GM21528 (cell line): ENCODE measurements at regions not wholly inside any gene's neighbourhood (a gene's known extent, or its start where the extent isn't known, plus 50 kb on each side); places are given as distances from the start of the nearest gene placed in this dataset.
"Not testable (repeated sequence)": the region's sequence is repeated elsewhere in the genome, so short reads cannot be mapped to it uniquely, and the experiment has no call there.

Experiments used
- ATAC-seq: cut with Tn5 transposase; IDR thresholded peaks from one replicate; pipeline ENCODE4 v1.9.1; 2021; ENCODE audit warnings: mild to moderate bottlenecking, moderate library complexity; ENCODE audit not compliant: unreplicated experiment, low FRiP score

DNA sequence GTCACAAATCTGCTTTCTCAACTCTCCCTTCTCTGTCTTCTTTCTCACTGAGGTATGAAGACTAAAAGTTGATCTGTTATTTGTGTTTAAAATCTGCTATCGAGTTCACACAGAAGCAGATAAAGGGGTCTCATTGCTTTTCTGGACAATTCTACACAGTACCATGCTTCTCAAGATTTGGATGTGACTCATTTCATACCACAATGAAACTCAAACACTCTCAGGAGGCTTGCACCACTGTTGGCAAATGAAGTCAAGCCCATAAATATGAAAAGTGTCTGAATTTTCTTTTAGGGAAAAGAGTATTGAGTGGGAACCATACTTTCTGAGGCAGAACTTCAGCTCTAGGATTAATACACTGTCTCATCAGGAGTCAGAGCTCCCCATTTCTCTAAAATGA, 274.6 kb upstream of the CYRIA start:
- ATAC-seq, result no peak

DNA sequence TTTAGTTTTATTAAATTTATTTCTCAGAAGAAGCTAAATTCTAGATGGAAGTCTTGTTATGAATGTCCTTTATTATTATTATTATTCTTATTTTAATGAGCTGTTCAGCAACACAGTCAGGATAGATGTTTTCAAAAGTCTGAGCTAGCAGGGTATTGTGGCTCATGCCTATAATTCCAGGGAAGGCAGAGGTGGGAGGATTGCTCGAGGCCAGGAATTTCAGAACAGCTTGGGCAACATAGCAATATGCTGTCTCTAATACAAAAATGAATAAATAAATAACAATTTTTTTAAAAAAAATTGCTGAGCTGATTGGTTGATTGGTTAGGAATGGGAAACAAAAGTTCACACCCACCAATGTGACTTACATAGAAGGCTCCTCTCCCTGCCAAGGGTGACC, 274.1 kb upstream of the CYRIA start:
- ATAC-seq, result no peak

DNA sequence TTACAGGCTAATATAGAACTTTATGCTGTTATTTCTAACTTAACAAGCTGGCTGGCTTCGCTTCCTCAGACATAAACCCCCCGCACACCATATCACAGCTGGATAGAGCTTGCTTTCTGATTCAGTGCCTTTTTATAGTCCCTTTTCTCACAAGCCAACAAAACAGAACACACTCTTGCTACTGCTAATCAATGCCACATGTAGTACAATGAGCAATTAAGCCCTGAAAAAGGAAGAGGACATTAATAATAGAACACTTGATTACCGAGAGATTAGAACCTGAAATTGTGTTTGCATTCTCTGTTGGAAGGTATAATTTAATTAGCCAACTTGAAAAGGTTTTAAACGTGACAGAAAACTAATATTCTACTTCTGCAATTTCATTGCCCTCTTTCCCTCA, 267.7 kb upstream of the CYRIA start:
- ATAC-seq, result no peak

DNA sequence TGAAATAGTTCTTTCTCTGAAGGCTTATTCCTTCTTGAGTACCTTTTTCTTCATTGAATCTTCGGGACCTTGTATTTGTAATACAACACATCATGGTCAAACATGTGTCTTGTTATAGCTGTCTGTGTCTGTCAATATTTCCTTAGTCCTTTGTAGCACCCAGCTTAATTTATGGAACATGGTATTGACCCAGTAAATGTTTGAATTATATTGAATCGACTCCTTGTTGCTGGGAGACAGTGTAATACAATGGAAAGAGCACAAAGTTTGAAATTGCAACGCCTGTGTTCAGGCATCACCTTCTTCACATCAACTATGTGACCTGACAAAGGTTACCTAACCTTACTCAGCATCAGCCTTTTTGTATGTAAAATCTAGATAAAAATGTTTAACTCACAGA, 267.2 kb upstream of the CYRIA start:
- no peak for ATAC-seq

DNA sequence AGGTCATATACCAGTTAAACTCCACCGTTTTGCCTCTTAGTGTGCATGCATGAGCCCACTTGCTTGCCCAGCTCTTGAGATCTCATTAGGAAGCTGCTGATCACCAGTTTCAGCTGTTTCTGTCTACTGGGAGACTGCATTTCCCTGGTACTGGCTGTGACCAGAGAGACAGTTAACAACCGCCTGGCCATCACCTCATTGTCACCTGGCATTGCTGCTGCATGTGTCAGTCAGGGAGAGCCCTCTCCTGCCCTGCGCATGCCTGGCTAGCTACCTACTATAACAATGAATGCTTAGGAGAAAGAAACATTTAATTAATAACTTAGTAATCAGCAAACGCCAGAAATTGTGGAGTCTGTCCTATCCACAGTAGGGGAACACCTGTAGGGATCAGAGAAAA, 265.8 kb upstream of the CYRIA start:
- ATAC-seq, result no peak

DNA sequence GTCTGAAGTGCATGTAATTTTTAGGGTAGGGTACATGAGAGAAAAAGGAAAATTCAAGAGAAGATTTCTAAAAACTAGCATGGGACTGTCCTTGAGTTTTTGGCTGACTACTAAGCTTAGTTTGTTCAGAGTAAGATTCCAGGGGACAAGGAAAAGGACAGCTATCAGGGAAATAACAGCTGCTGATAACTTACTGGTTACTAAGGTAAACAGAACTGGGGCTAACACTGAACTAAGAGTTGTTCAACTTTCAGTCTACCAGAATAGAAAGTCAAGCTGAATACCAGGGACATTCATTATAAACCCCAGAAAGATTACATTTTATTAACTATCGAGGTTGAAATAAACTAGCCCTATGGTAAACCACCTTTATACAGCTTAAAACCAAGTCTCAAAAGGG, 261.8 kb upstream of the CYRIA start:
- ATAC-seq, result no peak

DNA sequence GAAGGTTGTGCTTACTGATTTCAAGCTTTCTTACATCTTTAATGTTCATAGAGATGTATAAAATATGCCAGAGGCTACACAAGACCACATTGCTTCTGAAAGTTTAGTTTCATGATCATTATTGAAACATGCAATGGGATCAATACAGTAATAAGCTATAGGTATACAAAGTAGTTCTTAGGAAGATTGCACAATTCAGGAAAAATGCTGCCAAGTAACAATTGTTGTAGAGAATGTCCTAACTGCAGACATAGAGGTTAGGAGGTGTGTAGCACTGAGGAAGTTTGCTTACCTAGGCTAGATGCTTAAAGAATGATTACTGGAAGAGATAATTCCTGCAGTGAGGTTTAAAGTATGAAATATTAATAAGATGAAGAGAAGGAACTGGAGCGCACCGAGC, 259.5 kb upstream of the CYRIA start:
- ATAC-seq, result no peak

DNA sequence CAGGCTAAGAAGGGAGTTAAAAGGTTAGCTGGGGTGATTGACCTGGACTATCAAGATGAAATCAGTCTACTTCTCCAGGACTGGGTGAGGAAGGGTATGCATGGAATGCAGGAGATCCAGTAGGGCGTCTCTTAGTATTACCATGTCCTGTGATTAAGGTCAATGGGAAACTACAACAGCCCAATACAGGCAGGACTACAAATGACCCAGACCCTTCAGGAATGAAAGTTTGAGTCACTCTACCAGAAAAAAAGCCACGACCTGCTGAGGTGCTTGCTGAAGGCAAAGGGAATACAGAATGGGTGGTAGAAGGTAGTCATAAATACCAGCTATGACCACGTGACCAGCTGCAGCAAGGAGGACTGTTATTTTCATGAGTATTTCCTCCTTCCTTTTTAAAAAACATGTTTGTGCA, 249.7 kb upstream of the CYRIA start:
- not testable (repeated sequence) for ATAC-seq

DNA sequence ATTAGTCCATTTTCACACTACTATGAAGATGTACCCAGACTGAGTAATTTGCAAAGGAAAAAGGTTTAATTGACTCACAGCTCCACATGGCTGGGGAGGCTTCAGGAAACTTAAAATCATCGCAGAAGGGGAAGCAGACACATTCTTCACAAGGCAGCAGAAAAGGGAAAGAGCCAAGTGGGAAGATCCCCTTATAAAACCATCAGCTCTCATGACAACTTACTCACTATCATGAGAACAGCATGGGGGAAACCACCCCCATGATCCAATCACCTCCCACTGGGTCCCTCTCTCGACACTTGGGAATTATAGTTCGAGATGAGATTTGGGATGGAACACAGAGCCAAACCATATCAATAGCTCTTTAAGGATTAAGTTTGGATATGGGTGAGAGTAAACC, 246.1 kb upstream of the CYRIA start:
- no peak for ATAC-seq

DNA sequence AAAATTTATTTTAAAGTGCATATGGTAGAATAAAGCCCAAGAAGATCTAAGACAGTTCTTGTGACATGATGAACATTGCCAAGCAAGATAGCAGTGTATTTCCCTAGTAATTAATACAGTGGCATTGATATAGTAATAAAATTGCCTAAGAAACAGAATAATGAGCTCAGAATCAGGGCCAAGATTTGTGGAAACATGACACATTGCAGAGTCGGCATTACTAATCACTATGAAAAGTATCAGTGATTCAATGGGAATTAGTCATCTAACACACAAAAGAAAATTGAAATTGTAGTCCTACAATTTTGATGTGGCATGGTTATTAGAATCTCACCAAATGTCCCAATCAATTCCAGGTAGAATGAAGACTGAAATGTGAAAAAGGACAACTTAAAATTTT, 243.0 kb upstream of the CYRIA start:
- ATAC-seq, result no peak

DNA sequence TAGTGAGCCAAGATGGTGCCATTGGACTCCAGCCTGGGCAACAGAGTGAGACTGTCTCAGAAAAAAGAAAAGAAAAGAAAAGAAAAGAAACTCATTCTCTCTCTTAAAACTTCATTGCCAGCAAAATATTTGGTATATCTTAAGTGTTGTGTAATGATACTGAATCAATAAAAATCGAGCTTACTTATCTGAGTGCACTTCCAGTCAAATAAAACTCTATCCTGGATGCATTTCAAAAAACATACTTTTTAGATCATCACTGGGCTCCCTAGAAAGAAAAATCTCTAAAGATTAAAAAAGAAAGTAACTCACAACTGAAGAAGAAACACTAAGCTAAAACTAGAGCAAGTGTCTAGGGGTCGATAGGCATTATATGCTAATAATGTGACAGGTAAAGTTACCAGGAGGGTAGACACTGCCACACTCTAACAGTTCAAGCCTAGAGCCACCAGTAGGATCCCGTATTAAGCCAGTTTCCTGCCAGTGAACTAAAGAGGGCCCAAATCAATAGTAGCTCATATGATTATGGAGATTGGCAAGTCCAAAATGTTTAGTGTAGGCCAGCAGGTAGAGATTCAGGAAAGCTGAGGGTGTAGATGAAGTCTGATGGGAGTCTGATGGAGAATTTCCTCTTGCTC, 242.1 kb upstream of the CYRIA start:
- ATAC-seq, result no peak

DNA sequence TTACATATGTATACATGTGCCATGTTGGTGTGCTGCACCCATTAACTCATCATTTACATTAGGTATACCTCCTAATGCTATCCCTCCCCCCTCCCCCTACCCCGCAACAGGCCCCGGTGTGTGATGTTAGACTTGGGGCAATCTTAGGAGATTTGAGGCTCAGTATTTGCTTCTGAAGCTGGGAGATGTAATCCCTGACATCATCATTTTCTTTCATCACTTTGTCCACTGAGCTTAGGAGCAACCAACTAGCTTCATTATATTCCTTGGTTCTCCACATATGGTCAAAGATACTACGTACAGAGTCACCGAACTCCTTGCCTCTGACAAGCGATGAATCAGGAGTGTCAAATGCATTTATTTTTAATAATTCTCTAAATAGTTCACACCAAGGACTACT, 239.7 kb upstream of the CYRIA start:
- ATAC-seq, result not testable (repeated sequence)

DNA sequence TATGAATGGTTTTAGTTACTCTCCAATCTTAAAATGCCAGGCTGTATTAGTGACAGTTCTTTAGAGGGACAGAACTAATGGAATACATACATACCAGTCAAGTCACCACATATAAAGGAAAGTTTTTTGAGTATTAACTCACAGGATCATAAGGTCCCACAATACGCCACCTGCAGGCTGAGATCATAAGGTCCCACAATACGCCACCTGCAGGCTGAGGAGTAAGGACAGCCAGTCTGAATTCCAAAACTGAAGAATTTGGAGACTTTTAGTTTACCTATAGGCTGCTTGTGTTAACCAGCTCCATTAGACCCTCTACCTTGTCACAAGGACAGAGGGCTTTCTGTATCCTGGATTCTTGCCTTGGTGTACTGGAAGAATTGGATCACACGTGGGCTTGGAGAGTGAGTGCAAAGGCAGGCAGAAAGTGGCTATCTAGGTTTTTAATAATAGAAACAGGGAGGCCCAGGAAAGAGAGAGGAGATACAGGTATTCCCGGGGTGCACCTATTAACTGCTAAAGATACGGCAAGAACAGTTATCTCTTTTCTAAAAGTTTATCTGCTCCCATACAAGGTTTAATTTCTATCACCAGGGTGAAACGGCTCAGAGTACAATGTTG, 234.9 kb upstream of the CYRIA start:
- ATAC-seq, result no peak

DNA sequence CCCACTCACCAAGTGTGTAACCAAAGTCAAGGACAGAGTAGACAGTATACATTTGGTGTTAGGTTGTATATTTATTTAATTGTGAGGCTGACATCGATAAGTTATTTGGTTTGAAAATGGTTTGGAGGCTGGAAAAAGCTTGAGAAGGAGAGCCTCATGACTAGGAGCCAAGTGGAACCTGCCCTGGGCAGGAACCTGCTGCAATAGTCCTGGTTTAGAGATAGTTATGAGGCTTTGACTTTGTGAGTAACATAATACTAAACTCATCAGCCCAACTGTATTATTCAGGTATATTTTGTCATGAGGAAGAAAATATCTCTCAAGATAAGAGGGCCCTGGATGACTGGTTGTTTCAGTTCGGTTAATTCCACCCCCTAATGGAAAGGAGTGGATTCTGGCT, 234.3 kb upstream of the CYRIA start:
- no peak for ATAC-seq

DNA sequence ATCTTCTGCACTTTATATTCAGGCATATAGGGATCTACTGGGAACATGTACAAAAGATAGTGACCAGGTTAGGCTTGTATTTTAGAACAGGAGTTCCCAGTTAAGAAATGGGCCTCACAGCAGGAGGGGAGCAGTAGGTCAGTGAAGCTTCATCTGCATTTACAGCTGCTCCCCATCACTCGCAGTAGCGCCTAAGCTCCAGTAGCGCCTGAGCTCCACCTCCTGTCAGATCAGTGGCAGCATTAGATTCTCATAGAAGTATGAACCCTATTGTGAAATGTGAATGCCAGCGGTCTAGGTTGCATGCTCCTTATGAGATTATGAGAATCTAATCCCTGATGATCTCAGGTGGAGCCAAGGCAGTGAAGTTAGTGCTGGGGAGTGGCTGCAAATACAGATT, 224.4 kb upstream of the CYRIA start:
- no peak for ATAC-seq

DNA sequence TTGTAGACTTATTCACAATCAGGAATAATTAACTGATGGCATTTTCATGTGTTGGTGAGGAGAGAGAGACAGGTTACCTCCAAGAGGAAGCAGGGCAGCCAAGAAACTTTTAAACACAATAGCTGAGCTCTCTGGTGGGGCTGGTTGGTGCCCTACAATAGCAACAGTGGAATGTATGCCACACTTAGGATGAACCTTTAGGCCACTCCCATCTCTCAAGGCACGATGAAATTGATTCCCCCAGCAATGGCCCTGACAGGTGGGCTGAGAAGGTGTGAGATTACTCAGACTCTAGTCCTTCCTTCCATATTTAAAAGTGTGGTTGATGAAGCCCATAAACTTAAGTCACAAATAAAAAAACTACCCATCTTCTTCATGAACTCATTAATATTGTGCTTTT, 219.4 kb upstream of the CYRIA start:
- no peak for ATAC-seq

DNA sequence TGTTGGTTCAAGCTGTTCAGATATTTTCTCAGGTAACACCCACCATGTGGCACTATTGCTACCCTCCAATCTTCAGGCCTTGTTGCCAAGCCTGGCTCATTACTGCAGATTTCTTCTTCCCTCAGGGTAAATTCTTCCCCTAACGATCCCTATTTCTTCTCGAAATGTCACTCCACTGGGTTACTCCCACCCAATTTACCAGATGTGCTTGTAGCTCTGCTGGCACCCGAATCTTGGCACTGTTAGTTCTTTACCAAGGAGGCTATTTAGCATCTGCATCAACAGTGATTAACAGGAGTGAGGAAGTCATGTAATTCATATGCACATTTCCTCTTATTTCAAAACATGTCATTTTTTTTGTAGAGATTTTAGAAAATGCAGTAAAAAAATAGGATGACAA, 217.1 kb upstream of the CYRIA start:
- no peak for ATAC-seq

DNA sequence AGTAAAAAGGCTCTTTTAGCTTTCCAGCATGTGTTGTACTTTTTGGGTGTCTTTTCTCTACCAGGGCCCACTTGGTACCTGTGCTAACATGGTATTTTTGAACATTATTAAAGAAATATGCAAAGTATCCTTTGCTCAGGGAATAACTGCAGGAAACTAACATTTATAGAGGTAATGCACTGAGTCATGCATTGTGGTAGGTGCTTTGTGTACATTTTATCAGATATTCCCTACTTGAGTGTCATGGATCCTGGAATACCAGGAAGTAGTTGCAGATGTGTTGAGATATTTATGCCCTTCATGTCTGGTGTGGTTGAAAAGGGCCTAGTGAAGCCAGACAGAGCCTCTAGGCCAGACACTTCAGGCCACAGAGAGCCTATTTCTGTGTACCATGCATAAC, 215.5 kb upstream of the CYRIA start:
- ATAC-seq, result no peak

DNA sequence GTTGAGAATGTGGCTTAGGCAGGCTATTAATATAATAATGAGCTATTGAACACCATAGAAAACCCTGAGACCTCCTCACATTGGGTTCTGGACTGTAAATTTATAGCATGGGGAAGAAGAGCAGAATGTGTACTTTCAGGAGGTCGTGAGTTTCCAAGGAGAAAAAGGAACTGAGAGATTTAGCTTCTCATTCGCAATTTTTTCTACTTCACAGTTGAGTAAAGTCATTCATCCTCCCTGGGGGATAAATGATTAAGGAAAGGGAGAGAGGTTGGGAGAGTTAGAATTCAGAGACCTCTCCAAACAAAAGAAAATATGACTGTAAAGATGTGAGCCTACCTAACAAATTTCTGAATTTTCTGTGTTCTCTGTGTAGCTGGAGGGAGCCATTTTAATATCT, 205.8 kb upstream of the CYRIA start:
- ATAC-seq, result no peak

DNA sequence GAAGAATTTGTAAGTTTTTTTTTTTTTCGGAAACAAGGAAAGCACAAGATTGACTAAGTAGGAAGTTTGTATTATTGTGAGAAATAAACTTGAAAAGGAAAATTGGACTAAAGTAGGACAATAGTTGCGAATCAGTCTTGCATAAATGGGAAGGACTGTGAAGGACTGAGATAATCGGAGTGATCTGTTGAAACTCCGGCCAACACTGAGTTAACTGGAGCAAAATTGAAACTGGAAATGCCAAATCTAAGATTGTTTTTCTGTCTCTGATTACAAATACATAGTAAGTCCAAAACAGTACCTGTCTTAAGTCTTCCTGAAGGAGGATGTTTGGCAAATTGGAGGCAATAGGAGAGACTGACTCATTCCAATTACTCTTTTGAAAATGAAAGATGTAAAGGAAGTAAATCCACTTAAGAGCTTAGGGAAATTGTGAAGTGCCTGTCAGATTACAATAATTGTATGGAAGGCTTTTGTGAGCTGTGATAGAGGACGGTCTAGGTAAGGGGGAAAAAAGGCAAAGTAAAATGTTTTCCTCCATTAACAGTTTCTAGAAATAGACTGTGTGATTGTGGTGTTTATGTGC, 204.9 kb upstream of the CYRIA start:
- ATAC-seq, result no peak

DNA sequence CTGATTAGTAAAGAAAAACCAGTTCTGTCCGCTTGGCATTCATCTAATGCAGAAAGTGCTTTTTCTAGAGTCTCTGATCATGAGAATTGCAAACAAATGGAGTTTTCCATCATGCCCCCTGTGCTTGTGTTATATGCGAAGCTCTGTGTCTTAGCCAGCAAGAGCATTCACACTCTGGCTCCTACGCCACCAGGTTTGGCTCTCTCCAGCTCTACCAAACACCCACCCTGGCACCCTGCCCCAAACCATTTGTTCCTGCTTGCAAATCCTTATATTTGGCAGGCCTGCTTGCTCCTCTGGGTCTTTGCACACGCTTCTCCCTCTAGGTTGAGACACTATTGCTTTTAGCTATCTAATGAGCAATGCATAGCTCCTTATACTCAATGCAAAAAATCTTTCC, 204.1 kb upstream of the CYRIA start:
- ATAC-seq, result no peak

DNA sequence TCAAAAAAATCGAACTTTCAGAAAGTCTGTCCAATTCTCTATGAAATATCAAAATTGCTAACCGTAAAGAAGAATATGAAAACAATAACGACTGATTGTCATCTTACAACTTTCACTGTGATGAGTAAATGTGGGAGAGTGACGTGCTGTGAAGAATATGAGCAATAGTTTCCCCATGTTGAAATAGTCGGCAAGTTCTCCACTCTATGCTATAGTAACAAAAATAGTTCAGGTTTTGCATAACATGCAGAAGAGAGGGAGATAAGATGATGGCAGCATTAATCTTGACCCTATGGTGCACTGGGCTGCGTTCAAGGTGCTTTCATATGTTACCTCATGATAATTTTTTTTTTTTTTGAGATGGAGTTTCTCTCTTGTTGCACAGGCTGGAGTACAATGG, 196.8 kb upstream of the CYRIA start:
- no peak for ATAC-seq
